OCI-LY7 (cell line): ENCODE measurements at regions not wholly inside any gene's neighbourhood (a gene's known extent, or its start where the extent isn't known, plus 50 kb on each side); places are given as distances from the start of the nearest gene placed in this dataset.

ENCODE experiments used
- CTCF ChIP-seq: fragments of 200-600 bp; sonication (generic); conservative IDR thresholded peaks from 2 replicates; pipeline ENCODE4 v1.5.1; 2014; ENCODE audit warnings: mild to moderate bottlenecking, antibody characterized with exemption, low read length, moderate library complexity, mixed read lengths
- EZH2phosphoT487 ChIP-seq: fragments of 200-600 bp; sonication (generic); IDR thresholded peaks from 2 replicates; pipeline ENCODE4 v1.6.1; 2018; ENCODE audit warnings: low read depth, borderline replicate concordance, mild to moderate bottlenecking, mixed run types, antibody characterized with exemption, low read length, moderate library complexity, mixed read lengths

- TF ChIP-seq CTCF (no peak), EZH2phosphoT487 (no peak)
These were observed 580.5 kb upstream of the FAT1 start for GRCh38 chr4:187304133-187304532.
